ENCODE measurements at regions not wholly inside any gene's neighbourhood (a gene's known extent, or its start where the extent isn't known, plus 50 kb on each side); places are given as distances from the start of the nearest gene placed in this dataset.

GRCh38 chr15:79740561-79740960 is 156.3 kb downstream of the MTHFS start:
- TF ChIP-seq EZH2 (IDR thresholded peaks at IDR 0.05; ENCODE audit: low read length, unreplicated experiment) = no peak
- no peak for TF ChIP-seq CTCF (conservative IDR thresholded peaks at IDR 0.05; ENCODE audit: low read depth, low read length)
- no peak for TF ChIP-seq EZH2phosphoT487 (IDR thresholded peaks at IDR 0.05; ENCODE audit: borderline replicate concordance, low read length)

All from PC-3 (cell line).